Mesenchymal stem cell (in vitro differentiated cells and primary cell): ENCODE measurements at regions not wholly inside any gene's neighbourhood (a gene's known extent, or its start where the extent isn't known, plus 50 kb on each side); places are given as distances from the start of the nearest gene placed in this dataset.

Source experiments
- DNase-seq: peaks from one replicate; pipeline ENCODE4 v3.0.0-alpha.2; 2013
- H2AFZ ChIP-seq: one replicate; pipeline ENCODE4 v1.6.1; 2013; ENCODE audit warnings: low read depth, mild to moderate bottlenecking, control low read depth, inconsistent platforms, low read length, moderate library complexity
- H2AK5ac ChIP-seq: 2 replicates; pipeline ENCODE4 v1.6.1; 2013; ENCODE audit warnings: low read length, moderate library complexity, mild to moderate bottlenecking, inconsistent platforms; ENCODE audit not compliant: severe bottlenecking
- H2BK120ac ChIP-seq: one replicate; pipeline ENCODE4 v1.6.1; 2013; ENCODE audit warnings: low read depth, mild to moderate bottlenecking, inconsistent platforms, low read length, moderate library complexity
- H2BK12ac ChIP-seq, 2 experiments: one replicate each; pipeline ENCODE4 v1.6.1; 2013; ENCODE audit warnings: inconsistent platforms in 2 of 2, low read length in 2 of 2, mild to moderate bottlenecking in 2 of 2, moderate library complexity in 2 of 2, control low read depth in 1 of 2
- H2BK15ac ChIP-seq: one replicate; pipeline ENCODE4 v1.6.1; 2013; ENCODE audit warnings: mild to moderate bottlenecking, low read depth, inconsistent platforms; ENCODE audit not compliant: poor library complexity, severe bottlenecking
- H2BK5ac ChIP-seq: 2 replicates; pipeline ENCODE4 v1.6.1; 2013; ENCODE audit warnings: low read depth, mild to moderate bottlenecking, low read length, control low read depth, inconsistent platforms; ENCODE audit not compliant: poor library complexity, severe bottlenecking
- H3K14ac ChIP-seq, 2 experiments: one replicate each; pipeline ENCODE4 v1.6.1; 2013; ENCODE audit warnings: inconsistent platforms in 2 of 2, low read length in 2 of 2, control low read depth in 1 of 2, mild to moderate bottlenecking in 1 of 2, moderate library complexity in 1 of 2
- H3K18ac ChIP-seq, 2 experiments: one replicate each; pipeline ENCODE4 v1.6.1; 2013; ENCODE audit warnings: inconsistent platforms in 2 of 2, low read length in 2 of 2, control low read depth in 1 of 2, low read depth in 1 of 2, mild to moderate bottlenecking in 1 of 2
- H3K23ac ChIP-seq, 2 experiments: one replicate each; pipeline ENCODE4 v1.6.1; 2013; ENCODE audit warnings: inconsistent platforms in 2 of 2, low read length in 2 of 2, mild to moderate bottlenecking in 2 of 2, moderate library complexity in 2 of 2, control low read depth in 1 of 2
- H3K27ac ChIP-seq: 2 replicates; pipeline ENCODE4 v1.5.1; 2013; ENCODE audit warnings: mild to moderate bottlenecking, moderate library complexity, low read length, control low read depth, inconsistent platforms; ENCODE audit not compliant: poor library complexity, severe bottlenecking
- H3K27me3 ChIP-seq, 2 experiments: 2 replicates each; pipeline versions ENCODE4 v1.6.1 to v1.7.0; 2013; ENCODE audit warnings: low read length in 2 of 2, mild to moderate bottlenecking in 2 of 2, moderate library complexity in 2 of 2, control low read depth in 1 of 2, inconsistent platforms in 1 of 2; ENCODE audit not compliant: control insufficient read depth in 1 of 2, insufficient read depth in 1 of 2
- H3K36me3 ChIP-seq, 2 experiments: 2 replicates each; pipeline versions ENCODE4 v1.6.1 to v1.7.0; 2013; ENCODE audit warnings: low read length in 2 of 2, control low read depth in 1 of 2, inconsistent platforms in 1 of 2, low read depth in 1 of 2, mild to moderate bottlenecking in 1 of 2; ENCODE audit not compliant: insufficient read depth in 2 of 2, control insufficient read depth in 1 of 2
- H3K4ac ChIP-seq, 2 experiments: one replicate each; pipeline ENCODE4 v1.6.1; 2013; ENCODE audit warnings: inconsistent platforms in 2 of 2, low read length in 2 of 2, mild to moderate bottlenecking in 2 of 2, moderate library complexity in 2 of 2, control low read depth in 1 of 2, low read depth in 1 of 2
- H3K4me1 ChIP-seq: 2 replicates; pipeline ENCODE4 v1.6.1; 2013; ENCODE audit warnings: low read depth, low read length, control low read depth; ENCODE audit not compliant: control insufficient read depth, insufficient read depth
- H3K4me2 ChIP-seq: 2 replicates; pipeline ENCODE4 v1.6.1; 2013; ENCODE audit warnings: low read length, mild to moderate bottlenecking, inconsistent platforms; ENCODE audit not compliant: poor library complexity, severe bottlenecking
- H3K4me3 ChIP-seq, 2 experiments: 2 replicates each; pipeline versions ENCODE4 v1.5.1 to v1.7.0; 2013; ENCODE audit warnings: low read length in 2 of 2, mild to moderate bottlenecking in 2 of 2, control low read depth in 1 of 2, low read depth in 1 of 2; ENCODE audit not compliant: insufficient read depth in 1 of 2
- H3K79me1 ChIP-seq: replicated peaks from 2 replicates; pipeline ENCODE4 v1.6.1; 2013; ENCODE audit warnings: mild to moderate bottlenecking, control low read depth, low read length, inconsistent platforms; ENCODE audit not compliant: poor library complexity, severe bottlenecking
- H3K9ac ChIP-seq: 2 replicates; pipeline ENCODE4 v1.7.0; 2013; ENCODE audit warnings: mild to moderate bottlenecking, low read length, moderate library complexity
- H3K9me3 ChIP-seq: 2 replicates; pipeline ENCODE4 v1.7.0; 2013; ENCODE audit warnings: mild to moderate bottlenecking, low read length; ENCODE audit not compliant: control insufficient read depth
- H4K8ac ChIP-seq: one replicate; pipeline ENCODE4 v1.6.1; 2013; ENCODE audit warnings: inconsistent platforms, mild to moderate bottlenecking, low read length, moderate library complexity
- H4K91ac ChIP-seq: one replicate; pipeline ENCODE4 v1.6.1; 2013; ENCODE audit warnings: mild to moderate bottlenecking, low read length, inconsistent platforms
- WGBS: methylation state at CpG from one replicate; pipeline ENCODE4 v1.1.7; 2013; ENCODE audit warnings: mixed read lengths; 5-methylcytosine and 5-hydroxymethylcytosine counted together

DNA sequence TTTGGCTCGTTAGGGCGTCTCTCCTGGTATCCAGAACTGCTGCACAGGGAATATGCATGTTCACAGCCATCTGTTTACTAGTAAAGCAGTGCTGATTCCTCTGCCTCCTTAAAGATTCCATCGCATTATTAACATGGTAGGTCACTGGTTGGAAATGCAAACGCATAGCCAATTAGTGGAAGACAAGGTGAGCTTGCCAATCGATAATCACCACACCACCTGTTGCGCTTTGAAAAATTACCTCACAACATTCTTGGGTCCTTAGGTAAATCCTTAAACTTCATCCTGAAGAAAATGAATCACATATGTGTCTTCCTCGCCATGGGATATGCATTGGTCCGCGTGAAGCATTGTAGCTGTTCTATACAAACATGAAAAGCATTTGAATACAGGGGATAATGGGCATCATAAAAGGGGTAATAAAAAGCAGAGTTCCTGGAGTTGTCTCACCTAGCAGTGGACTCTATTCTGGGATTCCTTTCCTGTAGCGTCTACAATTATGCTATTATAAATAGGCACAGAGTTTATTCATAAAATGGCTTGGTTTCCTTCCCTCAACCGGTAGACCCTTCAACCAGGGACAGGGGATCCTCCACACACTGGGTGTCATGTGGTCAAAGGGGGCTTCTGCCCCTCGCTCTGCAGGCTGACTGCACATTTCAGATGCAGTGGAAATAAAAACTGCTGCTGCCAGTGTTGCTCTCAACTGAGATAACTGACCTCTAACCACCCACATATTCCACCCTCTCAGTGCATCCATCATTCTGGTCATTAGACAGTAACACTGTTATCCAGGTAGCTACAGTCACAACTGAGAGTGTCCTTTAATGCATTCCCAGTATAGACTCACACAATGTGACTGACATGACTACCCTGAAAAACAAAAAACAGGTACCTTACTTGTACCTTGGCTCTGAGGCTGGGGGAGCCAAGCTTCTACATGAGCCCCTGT lies 389.2 kb upstream of the NFE2L3 start:
- DNase-seq, result no peak
- Histone ChIP-seq H3K4me1 (no peaks in the 10 kb centered on the region), H2BK120ac (no peak overlapping the region), H3K4ac (no peak overlapping the region), H2BK12ac (no peak overlapping the region), H3K36me3 (no peaks in the 10 kb centered on the region), H2BK5ac (no peak overlapping the region), H3K18ac (no peak overlapping the region), H3K27me3 (peaks cover 0 to 10% of the 10 kb centered on the region in 2 experiments), H4K8ac (no peak overlapping the region), H2AFZ (no peak overlapping the region), H3K4me3 (no peak overlapping the region), H3K14ac (no peak overlapping the region), H2AK5ac (no peak overlapping the region), H4K91ac (no peak overlapping the region), H3K27ac (no peak overlapping the region), H3K9me3 (no peaks in the 10 kb centered on the region), H3K9ac (no peak overlapping the region), H3K23ac (no peak overlapping the region), H3K79me1 (no peaks in the 10 kb centered on the region), H2BK15ac (no peak overlapping the region), H3K4me2 (no peak overlapping the region)
- 82% methylated on average over 12 of the region's 12 CpGs for WGBS

- Histone ChIP-seq H2AK5ac (no peak overlapping the region), H3K36me3 (no peaks in the 10 kb centered on the region), H3K4ac (no peak overlapping the region), H3K27me3 (peaks cover 0 to 10% of the 10 kb centered on the region in 2 experiments), H3K9ac (no peak overlapping the region), H2BK5ac (no peak overlapping the region), H3K9me3 (no peaks in the 10 kb centered on the region), H3K14ac (no peak overlapping the region), H3K27ac (no peak overlapping the region), H2BK120ac (no peak overlapping the region), H2BK12ac (no peak overlapping the region), H3K79me1 (no peaks in the 10 kb centered on the region), H2AFZ (no peak overlapping the region), H3K4me3 (no peak overlapping the region), H3K4me1 (no peaks in the 10 kb centered on the region), H2BK15ac (no peak overlapping the region), H3K23ac (no peak overlapping the region), H3K4me2 (no peak overlapping the region), H4K91ac (no peak overlapping the region), H3K18ac (no peak overlapping the region), H4K8ac (no peak overlapping the region)
- 76% methylated on average over 3 of the region's 3 CpGs for WGBS
- DNase-seq, result no peak
Observed at GRCh38 chr7:25763463-25763860, 388.5 kb upstream of the NFE2L3 start.

DNA sequence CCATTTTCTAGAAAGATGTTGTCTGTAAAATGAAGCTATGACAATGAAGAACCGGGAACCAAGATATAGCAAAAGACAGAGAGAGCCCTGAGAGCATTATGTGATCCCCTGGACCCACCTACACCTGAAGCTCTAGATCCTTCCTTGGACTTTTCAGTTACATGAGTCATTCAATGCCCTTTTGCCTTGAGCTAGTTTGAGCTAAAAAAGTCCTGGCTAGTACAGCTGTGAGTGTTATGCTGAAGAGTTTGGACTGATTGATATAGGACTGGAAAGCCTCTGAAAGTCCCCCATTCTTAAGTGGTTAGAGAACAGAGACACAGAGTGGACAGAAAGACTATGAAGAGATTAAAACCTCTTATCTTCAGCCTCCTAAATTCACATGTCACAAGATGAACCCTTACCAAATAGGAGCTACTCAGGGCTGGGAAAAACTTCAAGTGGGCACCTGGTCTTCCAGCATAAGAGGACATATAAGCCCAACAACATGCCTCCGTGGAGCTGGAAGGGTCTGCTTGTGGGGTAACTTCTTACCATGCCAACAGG lies 386.8 kb upstream of the NFE2L3 start:
- H2AFZ ChIP-seq, result no peak overlapping the region
- H3K79me1 ChIP-seq, result no peaks in the 10 kb centered on the region
- H3K9ac ChIP-seq, result no peak overlapping the region
- 80% methylated on average over 2 of the region's 2 CpGs for WGBS
- H2BK120ac ChIP-seq, result no peak overlapping the region
- H3K27me3 ChIP-seq, result peaks cover 0 to 10% of the 10 kb centered on the region in 2 experiments
- no peak overlapping the region for H3K14ac ChIP-seq
- no peak overlapping the region for H4K8ac ChIP-seq
- H3K4me2 ChIP-seq, result no peak overlapping the region
- no peak overlapping the region for H3K23ac ChIP-seq
- H3K4me3 ChIP-seq, result no peak overlapping the region
- H3K9me3 ChIP-seq, result no peaks in the 10 kb centered on the region
- H3K4ac ChIP-seq, result no peak overlapping the region
- H2BK12ac ChIP-seq, result no peak overlapping the region
- H2BK15ac ChIP-seq, result no peak overlapping the region
- DNase-seq, result no peak
- no peaks in the 10 kb centered on the region for H3K36me3 ChIP-seq
- H3K18ac ChIP-seq, result no peak overlapping the region
- H4K91ac ChIP-seq, result no peak overlapping the region
- H2BK5ac ChIP-seq, result no peak overlapping the region
- H3K27ac ChIP-seq, result no peak overlapping the region
- no peaks in the 10 kb centered on the region for H3K4me1 ChIP-seq
- no peak overlapping the region for H2AK5ac ChIP-seq

- no peak overlapping the region for H2BK15ac ChIP-seq
- H2BK5ac ChIP-seq, result no peak overlapping the region
- H3K4me3 ChIP-seq, result no peak overlapping the region
- no peaks in the 10 kb centered on the region for H3K9me3 ChIP-seq
- no peak overlapping the region for H3K4ac ChIP-seq
- no peak overlapping the region for H2BK120ac ChIP-seq
- H3K4me1 ChIP-seq, result no peaks in the 10 kb centered on the region
- H2BK12ac ChIP-seq, result no peak overlapping the region
- no peaks in the 10 kb centered on the region for H3K36me3 ChIP-seq
- WGBS, result 83% methylated on average over 2 of the region's 4 CpGs
- H3K14ac ChIP-seq, result no peak overlapping the region
- no peak overlapping the region for H4K91ac ChIP-seq
- no peak for DNase-seq
- no peak overlapping the region for H3K9ac ChIP-seq
- no peaks in the 10 kb centered on the region for H3K79me1 ChIP-seq
- no peak overlapping the region for H2AK5ac ChIP-seq
- no peak overlapping the region for H3K23ac ChIP-seq
- H3K18ac ChIP-seq, result no peak overlapping the region
- no peak overlapping the region for H2AFZ ChIP-seq
- H3K27ac ChIP-seq, result no peak overlapping the region
- H3K27me3 ChIP-seq, result peaks cover 0 to 4% of the 10 kb centered on the region in 2 experiments
- no peak overlapping the region for H4K8ac ChIP-seq
- H3K4me2 ChIP-seq, result no peak overlapping the region
Observed at GRCh38 chr7:25770235-25770634, 381.8 kb upstream of the NFE2L3 start.
